H1 (cell line): ENCODE measurements at regions not wholly inside any gene's neighbourhood (a gene's known extent, or its start where the extent isn't known, plus 50 kb on each side); places are given as distances from the start of the nearest gene placed in this dataset.

Experiments
- CTCF ChIA-PET: fragments of 300-600 bp; sonication (Branson Sonifier 250); formaldehyde crosslinking; loops from one replicate; lab custom pipeline; 2021; ENCODE audit not compliant: partially characterized antibody; lab: Charles Lee
- POLR2A ChIA-PET: fragments of 300-600 bp; sonication (Branson Sonifier 250); formaldehyde crosslinking; loops from one replicate; lab custom pipeline; 2021; ENCODE audit warnings: inconsistent platforms; ENCODE audit not compliant: partially characterized antibody; lab: Charles Lee
- DNase-seq, 2 experiments: peaks; one replicate each; pipeline versions ENCODE4 v3.0.0 to v3.0.0-alpha.2; 2010 to 2022; ENCODE audit warnings: low spot score in 2 of 2, low read depth in 1 of 2, mixed read lengths in 1 of 2
- FAIRE-seq: peaks from 2 replicates; lab custom pipeline; 2011; peaks lifted over from hg19 to GRCh38; lab: Jason Lieb, UNC
- H2AFZ ChIP-seq: 2 replicates; pipeline ENCODE4 v1.8.1; 2012; ENCODE audit warnings: low read length, inconsistent platforms
- H2AK5ac ChIP-seq: 2 replicates; pipeline ENCODE4 v1.6.1; 2013; ENCODE audit warnings: low read depth, low read length
- H2BK120ac ChIP-seq: replicated peaks from 2 replicates; pipeline ENCODE3; 2013; ENCODE audit warnings: low read depth, low read length, inconsistent platforms
- H2BK12ac ChIP-seq: 2 replicates; pipeline ENCODE4 v1.6.1; 2013; ENCODE audit warnings: low read depth, low read length
- H2BK15ac ChIP-seq: 2 replicates; pipeline ENCODE4 v1.6.1; 2013; ENCODE audit warnings: low read length
- H2BK20ac ChIP-seq: 2 replicates; pipeline ENCODE4 v1.6.1; 2013; ENCODE audit warnings: low read length
- H2BK5ac ChIP-seq: 2 replicates; pipeline ENCODE4 v1.6.1; 2013; ENCODE audit warnings: low read depth, low read length
- H3K14ac ChIP-seq: 2 replicates; pipeline ENCODE4 v1.6.1; 2013; ENCODE audit warnings: inconsistent platforms; ENCODE audit not compliant: insufficient read length
- H3K18ac ChIP-seq: 2 replicates; pipeline ENCODE4 v1.6.1; 2013; ENCODE audit warnings: low read length; ENCODE audit errors: extremely low read depth
- H3K23ac ChIP-seq: 2 replicates; pipeline ENCODE4 v1.6.1; 2013; ENCODE audit warnings: inconsistent platforms; ENCODE audit not compliant: insufficient read length
- H3K23me2 ChIP-seq: 2 replicates; pipeline ENCODE4 v1.6.1; 2013; ENCODE audit warnings: low read depth, low read length
- H3K27ac ChIP-seq: 2 replicates; pipeline ENCODE4 v1.6.1; 2011; ENCODE audit warnings: low read depth, low read length, inconsistent platforms
- H3K27me3 ChIP-seq, 4 experiments: replicated peaks in 1 of 4; 1 replicate in 1 of 4; 2 replicates in 3 of 4; pipeline versions ENCODE4 v1.6.1 to v1.8.1; 2011 to 2013; ENCODE audit warnings: low read length in 3 of 4, mild to moderate bottlenecking in 3 of 4, inconsistent platforms in 2 of 4, mixed read lengths in 2 of 4, moderate library complexity in 1 of 4; ENCODE audit not compliant: control insufficient read depth in 3 of 4, insufficient read depth in 3 of 4; ENCODE audit errors: extremely low read depth in 1 of 4
- H3K36me3 ChIP-seq, 4 experiments: 2 replicates each; pipeline versions ENCODE4 v1.6.1 to v1.8.1; 2011 to 2013; ENCODE audit warnings: mild to moderate bottlenecking in 4 of 4, low read length in 3 of 4, moderate library complexity in 2 of 4, control low read depth in 1 of 4, inconsistent platforms in 1 of 4; ENCODE audit not compliant: insufficient read depth in 4 of 4, control insufficient read depth in 2 of 4
- H3K4ac ChIP-seq: replicated peaks from 2 replicates; pipeline ENCODE3; 2013; ENCODE audit warnings: low read length, low read depth, mixed read lengths, inconsistent platforms; ENCODE audit not compliant: insufficient read length
- H3K4me1 ChIP-seq, 4 experiments: replicated peaks in 1 of 4; 1 replicate in 1 of 4; 2 replicates in 3 of 4; pipeline versions ENCODE4 v1.6.1 to v1.8.1; 2011 to 2013; ENCODE audit warnings: low read length in 3 of 4, inconsistent platforms in 2 of 4, mixed read lengths in 1 of 4; ENCODE audit not compliant: insufficient read depth in 4 of 4, control insufficient read depth in 3 of 4
- H3K4me2 ChIP-seq, 2 experiments: 2 replicates each; pipeline versions ENCODE4 v1.6.1 to v1.8.1; 2011 to 2013; ENCODE audit warnings: low read depth in 2 of 2, low read length in 2 of 2, control low read depth in 1 of 2, inconsistent platforms in 1 of 2, mild to moderate bottlenecking in 1 of 2; ENCODE audit not compliant: insufficient read depth in 1 of 2
- H3K4me3 ChIP-seq, 4 experiments: fragments of 200-600, 300-600 bp in 1 of 4; sonication (generic), shearing (Covaris generic), sonication (Bioruptor Twin) in 1 of 4; 2 replicates each; pipeline versions ENCODE4 v1.5.1 to v1.8.1; 2011 to 2016; ENCODE audit warnings: low read length in 4 of 4, low read depth in 3 of 4, control low read depth in 2 of 4, inconsistent platforms in 2 of 4, mild to moderate bottlenecking in 2 of 4, mixed read lengths in 1 of 4, moderate library complexity in 1 of 4; ENCODE audit not compliant: insufficient read depth in 2 of 4; ENCODE audit errors: extremely low read depth in 1 of 4
- H3K56ac ChIP-seq: replicated peaks from 2 replicates; pipeline ENCODE3; 2013; ENCODE audit warnings: low read depth, mild to moderate bottlenecking, mixed read lengths, low read length, inconsistent platforms; ENCODE audit not compliant: insufficient read length
- H3K79me1 ChIP-seq: 2 replicates; pipeline ENCODE4 v1.6.1; 2013; ENCODE audit warnings: low read depth, low read length, control low read depth
- H3K79me2 ChIP-seq, 2 experiments: 2 replicates each; pipeline versions ENCODE4 v1.6.1 to v1.8.1; 2012 to 2013; ENCODE audit warnings: low read length in 2 of 2, mild to moderate bottlenecking in 2 of 2, inconsistent platforms in 1 of 2; ENCODE audit not compliant: insufficient read depth in 2 of 2, control insufficient read depth in 1 of 2
- H3K9ac ChIP-seq, 4 experiments: replicated peaks in 1 of 4; 1 replicate in 1 of 4; 2 replicates in 3 of 4; pipeline versions ENCODE4 v1.6.1 to v1.8.1; 2011 to 2013; ENCODE audit warnings: low read depth in 3 of 4, low read length in 3 of 4, control low read depth in 2 of 4, mild to moderate bottlenecking in 2 of 4, moderate library complexity in 2 of 4, inconsistent platforms in 1 of 4; ENCODE audit errors: extremely low read depth in 1 of 4
- H3K9me3 ChIP-seq, 2 experiments: 2 replicates each; pipeline versions ENCODE4 v1.6.1 to v1.8.1; 2012 to 2013; ENCODE audit warnings: mild to moderate bottlenecking in 2 of 2, moderate library complexity in 2 of 2, control low read depth in 1 of 2, inconsistent platforms in 1 of 2, low read depth in 1 of 2, low read length in 1 of 2, mixed read lengths in 1 of 2; ENCODE audit not compliant: insufficient read depth in 2 of 2
- H4K20me1 ChIP-seq, 2 experiments: replicated peaks in 1 of 2; 2 replicates each; pipeline versions ENCODE3 to v1.8.1; 2011 to 2013; ENCODE audit warnings: inconsistent platforms in 2 of 2, low read length in 2 of 2, mild to moderate bottlenecking in 1 of 2; ENCODE audit not compliant: insufficient read depth in 2 of 2, control insufficient read depth in 1 of 2
- H4K5ac ChIP-seq: 2 replicates; pipeline ENCODE4 v1.6.1; 2013; ENCODE audit warnings: low read length, low read depth, mixed read lengths, inconsistent platforms; ENCODE audit not compliant: insufficient read length
- H4K8ac ChIP-seq: 2 replicates; pipeline ENCODE4 v1.8.0; 2013; ENCODE audit warnings: mild to moderate bottlenecking, moderate library complexity, low read length, inconsistent platforms; ENCODE audit not compliant: insufficient read depth; ENCODE audit errors: extremely low read depth
- H4K91ac ChIP-seq: replicated peaks from 2 replicates; pipeline ENCODE3; 2013; ENCODE audit warnings: low read length, mixed read lengths, inconsistent platforms; ENCODE audit not compliant: insufficient read length
- ASH2L ChIP-seq: fragments of 200-600, 300-600 bp; sonication (generic); IDR thresholded peaks from one replicate; pipeline ENCODE4 v1.7.1; 2017; ENCODE audit warnings: low read length
- BACH1 ChIP-seq: IDR thresholded peaks from 2 replicates; pipeline ENCODE4 v1.6.1; 2012; ENCODE audit warnings: low read length, improper control_type of control experiment
- CBX5 ChIP-seq: fragments of 300-800, 300-1000 bp; sonication (generic); IDR thresholded peaks from 2 replicates; pipeline ENCODE4 v1.7.1; 2016; ENCODE audit warnings: antibody characterized with exemption, low read length, low read depth
- CHD2 ChIP-seq: IDR thresholded peaks from 2 replicates; pipeline ENCODE4 v1.6.1; 2012; ENCODE audit warnings: low read length, improper control_type of control experiment
- CTBP2 ChIP-seq: IDR thresholded peaks from 2 replicates; pipeline ENCODE4 v1.7.0; 2011; ENCODE audit warnings: borderline replicate concordance, mild to moderate bottlenecking, moderate library complexity, mixed read lengths, low read length; ENCODE audit not compliant: insufficient read depth, insufficient read length
- KDM1A ChIP-seq: fragments of 200-600, 300-600 bp; sonication (generic); IDR thresholded peaks from 2 replicates; pipeline ENCODE4 v1.7.1; 2016; ENCODE audit warnings: mild to moderate bottlenecking, low read length, borderline replicate concordance
- NRF1 ChIP-seq: IDR thresholded peaks from 2 replicates; pipeline ENCODE4 v1.6.1; 2011; ENCODE audit warnings: mild to moderate bottlenecking, low read depth, low read length, improper control_type of control experiment
- RBBP5 ChIP-seq: IDR thresholded peaks from 2 replicates; pipeline ENCODE4 v1.7.1; 2012; ENCODE audit warnings: low read depth, mild to moderate bottlenecking, inconsistent platforms, low read length, moderate library complexity, borderline replicate concordance
- RNF2 ChIP-seq: fragments of 200-900, 300-1000 bp; sonication (generic); IDR thresholded peaks from 2 replicates; pipeline ENCODE4 v1.7.1; 2016; ENCODE audit warnings: borderline replicate concordance, low read depth, mild to moderate bottlenecking, antibody characterized with exemption, low read length; ENCODE audit not compliant: poor library complexity, severe bottlenecking; ENCODE audit errors: missing control alignments
- RXRA ChIP-seq: IDR thresholded peaks from 2 replicates; pipeline ENCODE4 v1.6.1; 2011; ENCODE audit warnings: low read depth, mild to moderate bottlenecking, low read length, moderate library complexity; ENCODE audit not compliant: insufficient read depth
- SIN3A ChIP-seq, 2 experiments: IDR thresholded peaks in 1 of 2; conservative IDR thresholded peaks in 1 of 2; 2 replicates each; pipeline ENCODE4 v1.6.1; 2011 to 2012; ENCODE audit warnings: low read length in 2 of 2, improper control_type of control experiment in 1 of 2, low read depth in 1 of 2, mild to moderate bottlenecking in 1 of 2
- SP2 ChIP-seq: IDR thresholded peaks from 2 replicates; pipeline ENCODE4 v1.6.1; 2012; ENCODE audit warnings: mild to moderate bottlenecking, low read length, inconsistent platforms
- SRF ChIP-seq: IDR thresholded peaks from 2 replicates; pipeline ENCODE4 v1.6.1; 2011; ENCODE audit warnings: mild to moderate bottlenecking, low read depth, low read length, moderate library complexity
- TAF7 ChIP-seq: optimal IDR thresholded peaks from 2 replicates; pipeline ENCODE3; 2011; ENCODE audit warnings: low read depth, mild to moderate bottlenecking, inconsistent platforms, low read length, moderate library complexity, borderline replicate concordance
- WGBS, 2 experiments: shearing (Covaris generic) in 1 of 2; methylation state at CpG; one replicate each; pipeline versions ENCODE4 v1.1.6 to v1.1.7; 2013 to 2015; ENCODE audit warnings: low lambda C conversion rate in 2 of 2, mixed read lengths in 2 of 2, inconsistent platforms in 1 of 2, low coverage in 1 of 2, missing lambda C conversion rate in 1 of 2; ENCODE audit not compliant: insufficient replicate concordance in 2 of 2, insufficient coverage in 1 of 2, insufficient read length in 1 of 2; ENCODE audit errors: extremely low coverage in 1 of 2, missing lambda C conversion rate in 1 of 2; 5-methylcytosine and 5-hydroxymethylcytosine counted together
- TF ChIP-seq, protein P1 (sequence below): IDR thresholded peaks from 2 replicates; pipeline ENCODE4 v1.6.1; 2012; ENCODE audit warnings: inconsistent platforms

GRCh38 chr16:64422259-64422658, 699.6 kb downstream of the CDH11 start:
- no peak overlapping the region for H3K4ac ChIP-seq
- no peak overlapping the region for H3K4me2 ChIP-seq
- no peak overlapping the region for H2BK120ac ChIP-seq
- 93% methylated on average over 1 of the region's 1 CpG; no CpG with 5 or more reads in 1 of the 2 experiments for WGBS, 2 experiments
- H2AK5ac ChIP-seq: no peak overlapping the region
- H2AFZ ChIP-seq: no peak overlapping the region
- no peak overlapping the region for H4K5ac ChIP-seq
- no peak overlapping the region for H3K4me3 ChIP-seq
- H3K14ac ChIP-seq: no peak overlapping the region
- CTCF ChIA-PET: no interaction called here
- H3K4me1 ChIP-seq: no peaks in the 10 kb centered on the region
- POLR2A ChIA-PET: no interaction called here
- H3K79me2 ChIP-seq: no peaks in the 10 kb centered on the region
- no peak overlapping the region for H3K23ac ChIP-seq
- no peak overlapping the region for H4K8ac ChIP-seq
- no peak overlapping the region for H2BK15ac ChIP-seq
- H3K9me3 ChIP-seq: no peaks in the 10 kb centered on the region
- DNase-seq (no peak), FAIRE-seq (no peak)
- no peak overlapping the region for H2BK20ac ChIP-seq
- H3K27me3 ChIP-seq: no peaks in the 10 kb centered on the region
- H4K91ac ChIP-seq: no peak overlapping the region
- no peak overlapping the region for H2BK12ac ChIP-seq
- H3K9ac ChIP-seq: no peak overlapping the region
- no peaks in the 10 kb centered on the region for H4K20me1 ChIP-seq
- no peak overlapping the region for H3K27ac ChIP-seq
- H3K23me2 ChIP-seq: no peaks in the 10 kb centered on the region; the same call in 1 of the 2 replicates
- H3K18ac ChIP-seq: no peak overlapping the region
- H3K79me1 ChIP-seq: no peaks in the 10 kb centered on the region
- H3K36me3 ChIP-seq: no peaks in the 10 kb centered on the region
- H3K56ac ChIP-seq: no peak overlapping the region
- H2BK5ac ChIP-seq: no peak overlapping the region
- TF ChIP-seq SIN3A (conservative IDR thresholded peaks at IDR 0.05 in 1 of 2, IDR thresholded peaks at IDR 0.05 in 1 of 2; ENCODE audit: low read depth in 1 of 2, low read length in 2 of 2) (no peak), TAF7 (no peak), SP2 (no peak), BACH1 (no peak), CHD2 (no peak), SRF (no peak), CBX5 (no peak), RBBP5 (no peak), CTBP2 (no peak), KDM1A (no peak), RNF2 (no peak), RXRA (no peak), ASH2L (no peak), NRF1 (no peak)
- TF ChIP-seq, protein P1, sequence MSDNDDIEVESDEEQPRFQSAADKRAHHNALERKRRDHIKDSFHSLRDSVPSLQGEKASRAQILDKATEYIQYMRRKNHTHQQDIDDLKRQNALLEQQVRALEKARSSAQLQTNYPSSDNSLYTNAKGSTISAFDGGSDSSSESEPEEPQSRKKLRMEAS: no peak
